H9 (cell line): ENCODE measurements at regions not wholly inside any gene's neighbourhood (a gene's known extent, or its start where the extent isn't known, plus 50 kb on each side); places are given as distances from the start of the nearest gene placed in this dataset.

Source experiments
- DNase-seq: peaks from one replicate; pipeline ENCODE4 v3.0.0-alpha.2; 2017
- H2AFZ ChIP-seq: one replicate; pipeline ENCODE4 v1.6.1; 2013; ENCODE audit warnings: mild to moderate bottlenecking, low read length, control low read depth, moderate library complexity
- H2AK5ac ChIP-seq: 2 replicates; pipeline ENCODE4 v1.6.1; 2013; ENCODE audit warnings: low read length, control low read depth, mixed read lengths; ENCODE audit not compliant: insufficient read length
- H2BK120ac ChIP-seq: one replicate; pipeline ENCODE4 v1.6.1; 2013; ENCODE audit warnings: low read depth, mild to moderate bottlenecking, low read length, control low read depth, inconsistent platforms; ENCODE audit not compliant: poor library complexity, severe bottlenecking
- H2BK12ac ChIP-seq: 2 replicates; pipeline ENCODE4 v1.6.1; 2013; ENCODE audit warnings: low read length, control low read depth, mixed read lengths, low read depth; ENCODE audit not compliant: insufficient read length
- H2BK15ac ChIP-seq: 2 replicates; pipeline ENCODE4 v1.6.1; 2013; ENCODE audit warnings: low read depth, low read length, control low read depth
- H2BK20ac ChIP-seq: one replicate; pipeline ENCODE4 v1.6.1; 2013; ENCODE audit warnings: low read depth, mild to moderate bottlenecking, low read length, control low read depth, inconsistent platforms; ENCODE audit not compliant: poor library complexity, severe bottlenecking
- H2BK5ac ChIP-seq: 2 replicates; pipeline ENCODE4 v1.6.1; 2013; ENCODE audit warnings: low read length, control low read depth, mixed read lengths; ENCODE audit not compliant: insufficient read length
- H3K14ac ChIP-seq: 2 replicates; pipeline ENCODE4 v1.6.1; 2013; ENCODE audit warnings: low read length, control low read depth; ENCODE audit not compliant: insufficient read depth
- H3K18ac ChIP-seq: 2 replicates; pipeline ENCODE4 v1.6.1; 2013; ENCODE audit warnings: low read depth, mild to moderate bottlenecking, mixed read lengths, low read length, control low read depth; ENCODE audit not compliant: insufficient read length
- H3K23ac ChIP-seq: 2 replicates; pipeline ENCODE4 v1.6.1; 2013; ENCODE audit warnings: low read length, control low read depth, mixed read lengths, low read depth; ENCODE audit not compliant: insufficient read length
- H3K23me2 ChIP-seq: 2 replicates; pipeline ENCODE4 v1.6.1; 2013; ENCODE audit warnings: low read depth, mild to moderate bottlenecking, mixed read lengths, low read length, control low read depth; ENCODE audit not compliant: insufficient read length, poor library complexity, severe bottlenecking
- H3K27ac ChIP-seq: 2 replicates; pipeline ENCODE4 v1.5.1; 2013; ENCODE audit warnings: low read length, control low read depth, mixed read lengths, low read depth; ENCODE audit not compliant: insufficient read length
- H3K27me3 ChIP-seq: 2 replicates; pipeline ENCODE4 v1.6.1; 2013; ENCODE audit warnings: low read length, control low read depth, inconsistent platforms; ENCODE audit not compliant: insufficient read depth
- H3K4ac ChIP-seq: 2 replicates; pipeline ENCODE4 v1.6.1; 2013; ENCODE audit warnings: low read depth, mild to moderate bottlenecking, control low read depth, inconsistent platforms, low read length, moderate library complexity
- H3K4me1 ChIP-seq: 2 replicates; pipeline ENCODE4 v1.6.1; 2013; ENCODE audit warnings: low read length, control low read depth, inconsistent platforms; ENCODE audit not compliant: insufficient read depth
- H3K4me2 ChIP-seq: 2 replicates; pipeline ENCODE4 v1.6.1; 2013; ENCODE audit warnings: low read length, control low read depth, mixed read lengths; ENCODE audit not compliant: insufficient read length, insufficient read depth
- H3K56ac ChIP-seq: 2 replicates; pipeline ENCODE4 v1.6.1; 2013; ENCODE audit warnings: low read depth, mild to moderate bottlenecking, mixed read lengths, low read length, control low read depth; ENCODE audit not compliant: insufficient read length
- H3K79me1 ChIP-seq: 2 replicates; pipeline ENCODE4 v1.6.1; 2013; ENCODE audit warnings: low read depth, mild to moderate bottlenecking, moderate library complexity, low read length, control low read depth, inconsistent platforms; ENCODE audit not compliant: insufficient read depth, poor library complexity, severe bottlenecking
- H3K79me2 ChIP-seq: 2 replicates; pipeline ENCODE4 v1.6.1; 2013; ENCODE audit warnings: low read length, control low read depth, inconsistent platforms; ENCODE audit not compliant: insufficient read depth
- H3K9ac ChIP-seq: 2 replicates; pipeline ENCODE4 v1.6.1; 2013; ENCODE audit warnings: low read length, control low read depth, mixed read lengths; ENCODE audit not compliant: insufficient read length; ENCODE audit errors: extremely low read depth
- H3K9me3 ChIP-seq: one replicate; pipeline ENCODE4 v1.6.1; 2013; ENCODE audit warnings: low read depth, low read length, inconsistent platforms; ENCODE audit not compliant: control insufficient read depth
- H3T11ph ChIP-seq: one replicate; pipeline ENCODE4 v1.6.1; 2013; ENCODE audit warnings: mild to moderate bottlenecking, low read length, control low read depth, inconsistent platforms
- H4K20me1 ChIP-seq: one replicate; pipeline ENCODE4 v1.6.1; 2013; ENCODE audit not compliant: control insufficient read depth, insufficient read length, insufficient read depth
- H4K5ac ChIP-seq: 2 replicates; pipeline ENCODE4 v1.6.1; 2013; ENCODE audit warnings: low read depth, mild to moderate bottlenecking, mixed read lengths, low read length, control low read depth; ENCODE audit not compliant: insufficient read length
- H4K8ac ChIP-seq: replicated peaks from 2 replicates; pipeline ENCODE4 v1.6.1; 2013; ENCODE audit warnings: low read length, control low read depth, mixed read lengths, low read depth; ENCODE audit not compliant: insufficient read length
- H4K91ac ChIP-seq: 2 replicates; pipeline ENCODE4 v1.6.1; 2013; ENCODE audit warnings: low read depth, mild to moderate bottlenecking, moderate library complexity, mixed read lengths, low read length, control low read depth; ENCODE audit not compliant: insufficient read length
- H3K27ac Mint-ChIP-seq, 3 experiments: 2 replicates in 2 of 3; 3 replicates in 1 of 3; pipeline ENCODE4 v1.8.0; 2020 to 2021; ENCODE audit warnings: mixed read lengths in 3 of 3, mild to moderate bottlenecking in 1 of 3, moderate library complexity in 1 of 3
- H3K27me3 Mint-ChIP-seq: 2 replicates; pipeline ENCODE4 v1.8.0; 2021; ENCODE audit warnings: low read depth, mild to moderate bottlenecking, moderate library complexity, mixed read lengths
- H3K36me3 Mint-ChIP-seq, 3 experiments: 2 replicates in 2 of 3; 3 replicates in 1 of 3; pipeline ENCODE4 v1.8.0; 2020 to 2021; ENCODE audit warnings: low read depth in 3 of 3, mixed read lengths in 3 of 3; ENCODE audit not compliant: insufficient read depth in 1 of 3
- H3K4me1 Mint-ChIP-seq, 2 experiments: 2 replicates each; pipeline ENCODE4 v1.8.0; 2020; ENCODE audit warnings: mixed read lengths in 2 of 2
- H3K4me3 Mint-ChIP-seq, 2 experiments: 2 replicates in 1 of 2; 3 replicates in 1 of 2; pipeline ENCODE4 v1.8.0; 2020 to 2021; ENCODE audit warnings: mild to moderate bottlenecking in 2 of 2, mixed read lengths in 2 of 2, moderate library complexity in 1 of 2
- H3K9me3 Mint-ChIP-seq, 2 experiments: 2 replicates in 1 of 2; 3 replicates in 1 of 2; pipeline ENCODE4 v1.8.0; 2020; ENCODE audit warnings: mild to moderate bottlenecking in 2 of 2, mixed read lengths in 2 of 2, moderate library complexity in 1 of 2
- CTCF ChIP-seq: fragments of 200-600 bp; sonication (generic); conservative IDR thresholded peaks from 3 replicates; pipeline ENCODE4 v1.8.0; 2021; ENCODE audit warnings: antibody characterized with exemption, mild to moderate bottlenecking
- WGBS: extraction: QIAGEN DNeasy Blood & Tissue Kit; methylation state at CpG from one replicate; pipeline ENCODE4 v1.1.7; 2013; ENCODE audit warnings: missing lambda C conversion rate, low lambda C conversion rate, mixed read lengths; ENCODE audit not compliant: insufficient read length; ENCODE audit errors: extremely low coverage; 5-methylcytosine and 5-hydroxymethylcytosine counted together

- H4K20me1 ChIP-seq = no peaks in the 10 kb centered on the region
- Mint-ChIP-seq H3K27ac (no peak overlapping the region), H3K4me3 (no peak overlapping the region), H3K4me1 (peaks cover 16 to 20% of the 10 kb centered on the region in 2 experiments), H3K27me3 (peaks cover 2% of the 10 kb centered on the region; the same call in 1 of the 2 replicates), H3K9me3 (no peaks in the 10 kb centered on the region), H3K36me3 (no peaks in the 10 kb centered on the region)
- no peak overlapping the region for H3K56ac ChIP-seq
- no peak overlapping the region for H2AK5ac ChIP-seq
- no CpG with 5 or more reads among the region's 3 CpGs for WGBS
- no peak overlapping the region for H3T11ph ChIP-seq
- H2BK5ac ChIP-seq = no peak overlapping the region
- no peaks in the 10 kb centered on the region for H3K9me3 ChIP-seq
- no peak overlapping the region for H4K8ac ChIP-seq
- no peak overlapping the region for H2BK12ac ChIP-seq
- H3K4me1 ChIP-seq = no peaks in the 10 kb centered on the region; the same call in 1 of the 2 replicates
- no peak overlapping the region for H3K18ac ChIP-seq
- H3K27ac ChIP-seq = no peak overlapping the region
- no peak overlapping the region for H3K9ac ChIP-seq
- H3K4ac ChIP-seq = no peak overlapping the region
- H4K91ac ChIP-seq = no peak overlapping the region
- H2BK120ac ChIP-seq = no peak overlapping the region
- H3K23ac ChIP-seq = no peak overlapping the region
- H2BK20ac ChIP-seq = no peak overlapping the region
- H3K4me2 ChIP-seq = no peak overlapping the region
- H3K27me3 ChIP-seq = no peaks in the 10 kb centered on the region
- DNase-seq = no peak
- no peaks in the 10 kb centered on the region for H3K79me1 ChIP-seq
- H2AFZ ChIP-seq = no peak overlapping the region
- H3K23me2 ChIP-seq = no peaks in the 10 kb centered on the region
- TF ChIP-seq CTCF = no peak
- no peaks in the 10 kb centered on the region for H3K79me2 ChIP-seq
- no peak overlapping the region for H3K14ac ChIP-seq
- no peak overlapping the region for H2BK15ac ChIP-seq
- no peak overlapping the region for H4K5ac ChIP-seq
These were observed 414.9 kb downstream of the TMEM114 start for GRCh38 chr16:8175411-8175810.
